Smooth muscle cell (in vitro differentiated cells): ENCODE measurements at regions not wholly inside any gene's neighbourhood (a gene's known extent, or its start where the extent isn't known, plus 50 kb on each side); places are given as distances from the start of the nearest gene placed in this dataset.
"Not testable (repeated sequence)": the region's sequence is repeated elsewhere in the genome, so short reads cannot be mapped to it uniquely, and the experiment has no call there.

Experiments used
- DNase-seq: peaks from one replicate; lab custom pipeline; 2025; ENCODE audit not compliant: unreplicated experiment; lab: John Stamatoyannopoulos, UW
- H2AFZ ChIP-seq: fragments of 200-600 bp; sonication (generic); 2 replicates; pipeline ENCODE4 v1.6.0; 2016; ENCODE audit warnings: antibody characterized with exemption, low read depth, mild to moderate bottlenecking
- H3F3A ChIP-seq: fragments of 200-600 bp; sonication (generic); 2 replicates; pipeline ENCODE4 v1.6.0; 2017; ENCODE audit warnings: antibody characterized with exemption, low read depth
- H3K27ac ChIP-seq: fragments of 200-600 bp; sonication (generic); 2 replicates; pipeline ENCODE4 v1.5.1; 2016; ENCODE audit warnings: low read depth, mild to moderate bottlenecking
- H3K27me3 ChIP-seq: fragments of 200-600 bp; sonication (generic); 2 replicates; pipeline ENCODE4 v1.6.1; 2016; ENCODE audit warnings: low read depth, mild to moderate bottlenecking
- H3K36me3 ChIP-seq: fragments of 200-600 bp; sonication (generic); 2 replicates; pipeline ENCODE4 v1.5.1; 2016; ENCODE audit warnings: low read depth
- H3K4me1 ChIP-seq: fragments of 200-600 bp; sonication (generic); 2 replicates; pipeline ENCODE4 v1.5.1; 2016; ENCODE audit warnings: low read depth
- H3K4me2 ChIP-seq: fragments of 200-600 bp; sonication (generic); 2 replicates; pipeline ENCODE4 v1.6.0; 2016; ENCODE audit warnings: mild to moderate bottlenecking
- H3K4me3 ChIP-seq: fragments of 200-600 bp; sonication (generic); 2 replicates; pipeline ENCODE4 v1.5.1; 2016; ENCODE audit warnings: mild to moderate bottlenecking
- H3K79me2 ChIP-seq: fragments of 200-600 bp; sonication (generic); 2 replicates; pipeline ENCODE4 v1.6.0; 2016; ENCODE audit warnings: low read depth, mild to moderate bottlenecking
- H3K9ac ChIP-seq: fragments of 200-600 bp; sonication (generic); 2 replicates; pipeline ENCODE4 v1.6.0; 2016; ENCODE audit warnings: low read depth
- H3K9me3 ChIP-seq: fragments of 200-600 bp; sonication (generic); replicated peaks from 2 replicates; pipeline ENCODE4 v1.5.1; 2016; ENCODE audit warnings: low read depth
- H4K20me1 ChIP-seq: fragments of 200-600 bp; sonication (generic); 2 replicates; pipeline ENCODE4 v1.6.0; 2016; ENCODE audit warnings: low read depth
- CTCF ChIP-seq: fragments of 200-600 bp; sonication (generic); IDR thresholded peaks from 2 replicates; pipeline ENCODE4 v1.5.1; 2017; ENCODE audit warnings: borderline replicate concordance, mild to moderate bottlenecking, antibody characterized with exemption; ENCODE audit not compliant: insufficient read depth, poor library complexity, severe bottlenecking
- WGBS: methylation state at CpG from one replicate; pipeline ENCODE4 v1.1.7; 2016; ENCODE audit warnings: low lambda C conversion rate; 5-methylcytosine and 5-hydroxymethylcytosine counted together

GRCh38 chr3:104941785-104942184 is 424.9 kb upstream of the ALCAM start:
- Histone ChIP-seq H2AFZ (peak overlapping the region; percentile 75), H3K36me3 (no peaks in the 10 kb centered on the region), H3K4me2 (no peak overlapping the region), H3K79me2 (no peaks in the 10 kb centered on the region), H3K27ac (no peak overlapping the region), H3K4me1 (no peaks in the 10 kb centered on the region), H3K9ac (no peak overlapping the region), H3K27me3 (no peaks in the 10 kb centered on the region), H3K9me3 (no peaks in the 10 kb centered on the region), H3F3A (no peaks in the 10 kb centered on the region), H3K4me3 (no peak overlapping the region), H4K20me1 (no peaks in the 10 kb centered on the region)
- WGBS: 88% methylated on average over 1 of the region's 1 CpG
- no peak for DNase-seq
- no peak for TF ChIP-seq CTCF

GRCh38 chr3:104943974-104944373 is 422.7 kb upstream of the ALCAM start:
- Histone ChIP-seq H4K20me1 (no peaks in the 10 kb centered on the region), H3F3A (no peaks in the 10 kb centered on the region), H3K9me3 (no peaks in the 10 kb centered on the region), H3K79me2 (no peaks in the 10 kb centered on the region), H3K9ac (no peak overlapping the region), H3K36me3 (no peaks in the 10 kb centered on the region), H2AFZ (no peak overlapping the region), H3K4me2 (no peak overlapping the region), H3K27me3 (no peaks in the 10 kb centered on the region), H3K4me3 (no peak overlapping the region), H3K27ac (no peak overlapping the region), H3K4me1 (no peaks in the 10 kb centered on the region)
- WGBS: 79% methylated on average over 1 of the region's 1 CpG
- DNase-seq: no peak
- TF ChIP-seq CTCF: no peak

- Histone ChIP-seq H3K4me2 (no peak overlapping the region), H3K4me1 (no peaks in the 10 kb centered on the region), H3K4me3 (no peak overlapping the region), H3K9me3 (no peaks in the 10 kb centered on the region), H2AFZ (peak overlapping the region; percentile 28), H4K20me1 (no peaks in the 10 kb centered on the region), H3K79me2 (no peaks in the 10 kb centered on the region), H3F3A (no peaks in the 10 kb centered on the region), H3K27ac (no peak overlapping the region), H3K9ac (no peak overlapping the region), H3K27me3 (no peaks in the 10 kb centered on the region), H3K36me3 (no peaks in the 10 kb centered on the region)
- TF ChIP-seq CTCF: no peak
- no peak for DNase-seq
- 37% methylated on average over 3 of the region's 3 CpGs for WGBS
These were observed 418.8 kb upstream of the ALCAM start for GRCh38 chr3:104947943-104948342.

- H3K9ac ChIP-seq, H2AFZ ChIP-seq, H4K20me1 ChIP-seq, H3K4me3 ChIP-seq, H3K9me3 ChIP-seq, H3K4me2 ChIP-seq, H3K4me1 ChIP-seq, H3K27ac ChIP-seq, H3F3A ChIP-seq, DNase-seq, H3K27me3 ChIP-seq, H3K36me3 ChIP-seq, H3K79me2 ChIP-seq: not testable (repeated sequence)
- 92% methylated on average over 4 of the region's 4 CpGs for WGBS
These were observed 416.9 kb upstream of the ALCAM start for GRCh38 chr3:104949810-104950209.
